K562 (cell line): ENCODE measurements at regions not wholly inside any gene's neighbourhood (a gene's known extent, or its start where the extent isn't known, plus 50 kb on each side); places are given as distances from the start of the nearest gene placed in this dataset.
A peak's percentile ranks its signal among the peaks of the same experiment; 100 is the strongest.

Source experiments
- ATAC-seq: fragments of 200-7000 bp; cut with Tn5 transposase; 3 replicates; pipeline ENCODE4 v1.9.1; 2020; ENCODE audit warnings: moderate library complexity
- BruUV-seq: library from RNA; stranded (reverse); fragments of 400-500 nt; replicated peaks from 2 replicates; lab custom pipeline; 2021; lab: Mats Ljungman, UMichigan
- CTCF ChIA-PET: fragments of 300-600 bp; formaldehyde crosslinking; extraction: SDS; loops from one replicate; lab custom pipeline; 2021; ENCODE audit warnings: low intra/inter-chr PET ratio; lab: Yijun Ruan, JAX
- POLR2A ChIA-PET: fragments of 300-600, 350-650 bp; sonication (Branson Sonifier 250); formaldehyde crosslinking; extraction: SDS; loops from one replicate; lab custom pipeline; 2021; ENCODE audit warnings: antibody characterized with exemption, inconsistent platforms; lab: Yijun Ruan, JAX
- DNase-seq, 4 experiments: peaks; one replicate each; pipeline versions ENCODE4 v3.0.0 to v3.0.0-alpha.2; 2011 to 2018; ENCODE audit warnings: low spot score in 3 of 4, mixed read lengths in 3 of 4; ENCODE audit errors: extremely low read depth in 1 of 4
- FAIRE-seq: peaks from 2 replicates; lab custom pipeline; 2011; peaks lifted over from hg19 to GRCh38; lab: Jason Lieb, UNC
- H2AFZ ChIP-seq: 2 replicates; pipeline ENCODE4 v1.6.0; 2011; ENCODE audit warnings: low read depth, low read length, control low read depth, inconsistent platforms
- H3K27ac ChIP-seq: fragments of 200-600 bp; 3 replicates; pipeline ENCODE4 v1.8.0; 2011; ENCODE audit warnings: low read depth, mild to moderate bottlenecking, control low read depth, inconsistent platforms, low read length, moderate library complexity, mixed read lengths; ENCODE audit errors: extremely low read depth
- H3K27me3 ChIP-seq, 2 experiments: fragments of 300-600 bp in 1 of 2; 2 replicates in 1 of 2; 3 replicates in 1 of 2; pipeline versions ENCODE4 v1.6.0 to v1.8.0; 2011; ENCODE audit warnings: inconsistent platforms in 2 of 2, low read length in 2 of 2, mild to moderate bottlenecking in 1 of 2, mixed read lengths in 1 of 2, moderate library complexity in 1 of 2; ENCODE audit not compliant: control insufficient read depth in 2 of 2, insufficient read depth in 2 of 2
- H3K36me3 ChIP-seq: fragments of 300-600 bp; 3 replicates; pipeline ENCODE4 v1.8.0; 2011; ENCODE audit warnings: mild to moderate bottlenecking, low read length, inconsistent platforms; ENCODE audit not compliant: control insufficient read depth, insufficient read depth
- H3K4me1 ChIP-seq, 2 experiments: fragments of 200-600 bp in 1 of 2; replicated peaks in 1 of 2; 2 replicates in 1 of 2; 3 replicates in 1 of 2; pipeline versions ENCODE4 v1.5.1 to v1.8.0; 2011; ENCODE audit warnings: inconsistent platforms in 2 of 2, low read length in 2 of 2, mild to moderate bottlenecking in 1 of 2, mixed read lengths in 1 of 2, moderate library complexity in 1 of 2; ENCODE audit not compliant: control insufficient read depth in 2 of 2, insufficient read depth in 2 of 2
- H3K4me2 ChIP-seq: 2 replicates; pipeline ENCODE4 v1.6.1; 2011; ENCODE audit warnings: low read length, control low read depth, inconsistent platforms, mixed read lengths; ENCODE audit not compliant: insufficient read depth
- H3K4me3 ChIP-seq: fragments of 200-600 bp; sonication (generic), shearing (Covaris generic); 2 replicates; pipeline ENCODE4 v1.5.1; 2016; ENCODE audit warnings: control low read depth, inconsistent platforms
- H3K79me2 ChIP-seq: fragments of 200-600 bp; 3 replicates; pipeline ENCODE4 v1.8.0; 2011; ENCODE audit warnings: low read length, inconsistent platforms; ENCODE audit not compliant: control insufficient read depth, insufficient read depth
- H3K9ac ChIP-seq, 2 experiments: 2 replicates each; pipeline versions ENCODE4 v1.6.0 to v1.6.1; 2011; ENCODE audit warnings: low read depth in 2 of 2, low read length in 2 of 2, control low read depth in 1 of 2, inconsistent platforms in 1 of 2, mild to moderate bottlenecking in 1 of 2, mixed read lengths in 1 of 2; ENCODE audit not compliant: insufficient read depth in 1 of 2
- H3K9me1 ChIP-seq: one replicate; pipeline ENCODE4 v1.6.0; 2011; ENCODE audit warnings: inconsistent platforms, mild to moderate bottlenecking, low read length, moderate library complexity; ENCODE audit not compliant: control insufficient read depth, insufficient read depth
- H3K9me3 ChIP-seq: replicated peaks from 2 replicates; pipeline ENCODE4 v1.5.1; 2011; ENCODE audit warnings: low read depth, low read length, inconsistent platforms; ENCODE audit not compliant: control insufficient read depth, insufficient read depth
- H4K20me1 ChIP-seq: replicated peaks from 2 replicates; pipeline ENCODE4 v1.6.1; 2011; ENCODE audit warnings: low read length, inconsistent platforms, mixed read lengths; ENCODE audit not compliant: control insufficient read depth, insufficient read depth
- ADNP ChIP-seq: fragments of 200-800 bp; sonication (Bioruptor generic); IDR thresholded peaks from 2 replicates; pipeline ENCODE4 v1.6.1; 2016; ENCODE audit warnings: missing genetic modification characterization, missing compliant biosample characterization
- RAD21 ChIP-seq, 2 experiments: fragments of 250-450 bp in 1 of 2; fragments of 450-650 bp in 1 of 2; sonication (Bioruptor Pico) in 1 of 2; formaldehyde crosslinking in 1 of 2; IDR thresholded peaks in 1 of 2; conservative IDR thresholded peaks in 1 of 2; 2 replicates each; pipeline versions ENCODE4 v1.4.0 to v1.8.0; 2020 to 2022; ENCODE audit warnings: mild to moderate bottlenecking in 2 of 2, moderate library complexity in 1 of 2
- ZFPM2 ChIP-seq: fragments of 250-450 bp; sonication (Bioruptor Pico); IDR thresholded peaks from 2 replicates; pipeline ENCODE4 v1.5.1; 2022; ENCODE audit warnings: mild to moderate bottlenecking
- WGBS: fragments of 100-300 bp; shearing (Covaris generic); methylation state at CpG from one replicate; pipeline ENCODE4 v1.1.6; 2016; ENCODE audit warnings: low coverage, mixed read lengths; ENCODE audit not compliant: insufficient coverage; ENCODE audit errors: missing lambda C conversion rate; 5-methylcytosine and 5-hydroxymethylcytosine counted together
- in situ Hi-C: fragments of 300-500 bp; cut with MboI; formaldehyde crosslinking; loops from 4 replicates; pipeline ENCODE4 v1.15.0; 2018; ENCODE audit warnings: inconsistent platforms, mixed read lengths
- intact Hi-C: fragments of 100-400 bp; cut with micrococcal nuclease; formaldehyde crosslinking; loops from 2 replicates; pipeline ENCODE4 v1.14.2; 2022
- TF ChIP-seq, protein P1 (sequence below): fragments of 450-650 bp; IDR thresholded peaks from 2 replicates; pipeline ENCODE4 v1.6.1; 2017; ENCODE audit warnings: mild to moderate bottlenecking, moderate library complexity

DNA sequence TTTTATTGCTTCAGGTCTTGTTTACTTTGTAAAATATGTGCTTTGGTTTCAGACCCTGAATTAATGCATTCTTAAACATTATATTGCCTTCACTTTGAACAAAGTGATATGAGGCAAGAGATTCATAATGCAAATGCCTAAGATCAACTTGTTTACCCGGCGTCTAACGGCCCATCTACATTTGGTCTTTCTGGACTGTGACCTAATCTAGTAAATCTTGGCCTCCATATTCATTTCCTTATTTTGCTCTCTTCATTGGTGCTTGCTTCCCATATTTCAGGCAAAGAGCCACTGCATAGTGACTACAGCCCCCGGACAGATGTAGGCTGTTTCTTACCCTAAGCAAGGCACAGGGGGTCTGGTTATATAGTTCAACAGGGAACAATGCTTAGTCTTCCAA, 53.0 kb upstream of the SLC39A10 start (continued):
- TF ChIP-seq, protein P1, sequence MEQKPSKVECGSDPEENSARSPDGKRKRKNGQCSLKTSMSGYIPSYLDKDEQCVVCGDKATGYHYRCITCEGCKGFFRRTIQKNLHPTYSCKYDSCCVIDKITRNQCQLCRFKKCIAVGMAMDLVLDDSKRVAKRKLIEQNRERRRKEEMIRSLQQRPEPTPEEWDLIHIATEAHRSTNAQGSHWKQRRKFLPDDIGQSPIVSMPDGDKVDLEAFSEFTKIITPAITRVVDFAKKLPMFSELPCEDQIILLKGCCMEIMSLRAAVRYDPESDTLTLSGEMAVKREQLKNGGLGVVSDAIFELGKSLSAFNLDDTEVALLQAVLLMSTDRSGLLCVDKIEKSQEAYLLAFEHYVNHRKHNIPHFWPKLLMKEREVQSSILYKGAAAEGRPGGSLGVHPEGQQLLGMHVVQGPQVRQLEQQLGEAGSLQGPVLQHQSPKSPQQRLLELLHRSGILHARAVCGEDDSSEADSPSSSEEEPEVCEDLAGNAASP: no peak
- no peak for TF ChIP-seq RAD21 (CRISPR knock-in tag; conservative IDR thresholded peaks at IDR 0.05 in 1 of 2, IDR thresholded peaks at IDR 0.05 in 1 of 2)

DNA sequence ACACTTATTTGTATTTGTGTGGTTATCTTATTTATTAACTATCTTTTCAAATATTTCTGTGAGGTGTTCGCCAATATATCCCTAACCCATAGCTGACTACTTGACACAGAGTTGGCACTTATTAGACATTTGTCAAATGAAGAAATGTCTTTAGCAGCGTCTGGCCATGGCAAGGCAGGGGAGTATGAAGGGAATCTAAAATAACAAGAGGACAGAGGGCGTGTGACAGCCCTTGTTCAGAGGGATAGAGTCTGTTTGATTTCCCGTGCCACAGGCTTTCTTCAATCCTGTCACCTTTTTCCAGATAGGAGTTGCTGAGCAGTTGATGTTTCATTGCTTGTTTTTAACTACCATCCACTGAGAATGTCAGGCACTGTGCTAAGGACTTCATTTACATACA, 53.6 kb upstream of the SLC39A10 start:
- in situ Hi-C loops: no loop called here
- no peak for ATAC-seq
- Histone ChIP-seq H4K20me1 (no peaks in the 10 kb centered on the region), H3K27me3 (no peaks in the 10 kb centered on the region), H2AFZ (no peak overlapping the region), H3K4me3 (no peak overlapping the region), H3K79me2 (no peaks in the 10 kb centered on the region), H3K4me2 (no peak overlapping the region), H3K27ac (no peak overlapping the region), H3K4me1 (peaks cover 3 to 12% of the 10 kb centered on the region in 2 experiments; a peak in 4 of 5 replicates), H3K9me1 (no peaks in the 10 kb centered on the region), H3K9me3 (no peaks in the 10 kb centered on the region; the same call in none of the 2 replicates), H3K9ac (no peak overlapping the region), H3K36me3 (no peaks in the 10 kb centered on the region; the same call in 2 of the 3 replicates)
- CTCF ChIA-PET: no interaction called here
- POLR2A ChIA-PET: interaction anchor here (1.0 kb wide), 1 partner anchor 10 kb away, joined by 3 read pairs; no protein-coding TSS in a partner anchor
- no TSS peak for BruUV-seq
- FAIRE-seq: no peak
- TF ChIP-seq ADNP (tag): 0 out of 2 replicates have a peak, but pooled peaks have one; percentile 35
- no peak for TF ChIP-seq ZFPM2 (CRISPR knock-in tag)
- DNase-seq: no peak
- 59% methylated on average over 4 of the region's 4 CpGs for WGBS
- intact Hi-C loops: no loop called here
